ENCODE measurements at regions not wholly inside any gene's neighbourhood (a gene's known extent, or its start where the extent isn't known, plus 50 kb on each side); places are given as distances from the start of the nearest gene placed in this dataset.

DNA sequence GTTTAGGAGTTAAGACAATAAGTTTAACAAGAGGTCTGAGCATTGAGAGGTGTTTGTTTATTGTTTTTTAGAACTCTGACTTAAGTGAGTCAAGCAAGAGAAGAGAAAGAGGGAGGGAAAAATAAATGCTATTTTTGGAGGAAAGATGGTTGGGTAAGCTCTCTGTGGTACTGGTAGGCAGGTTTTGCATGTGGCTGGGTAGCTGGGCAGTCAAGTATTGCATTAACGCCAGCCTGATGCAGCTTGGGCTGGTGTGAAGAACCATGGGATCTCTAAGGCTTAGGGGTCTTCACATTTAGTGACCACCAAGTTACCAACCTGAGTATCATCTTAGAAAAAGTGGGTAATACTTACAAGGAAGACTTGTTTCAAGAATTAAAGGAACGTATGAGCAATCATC, 534.5 kb upstream of the SEMA6D start:
- TF ChIP-seq, protein P1, sequence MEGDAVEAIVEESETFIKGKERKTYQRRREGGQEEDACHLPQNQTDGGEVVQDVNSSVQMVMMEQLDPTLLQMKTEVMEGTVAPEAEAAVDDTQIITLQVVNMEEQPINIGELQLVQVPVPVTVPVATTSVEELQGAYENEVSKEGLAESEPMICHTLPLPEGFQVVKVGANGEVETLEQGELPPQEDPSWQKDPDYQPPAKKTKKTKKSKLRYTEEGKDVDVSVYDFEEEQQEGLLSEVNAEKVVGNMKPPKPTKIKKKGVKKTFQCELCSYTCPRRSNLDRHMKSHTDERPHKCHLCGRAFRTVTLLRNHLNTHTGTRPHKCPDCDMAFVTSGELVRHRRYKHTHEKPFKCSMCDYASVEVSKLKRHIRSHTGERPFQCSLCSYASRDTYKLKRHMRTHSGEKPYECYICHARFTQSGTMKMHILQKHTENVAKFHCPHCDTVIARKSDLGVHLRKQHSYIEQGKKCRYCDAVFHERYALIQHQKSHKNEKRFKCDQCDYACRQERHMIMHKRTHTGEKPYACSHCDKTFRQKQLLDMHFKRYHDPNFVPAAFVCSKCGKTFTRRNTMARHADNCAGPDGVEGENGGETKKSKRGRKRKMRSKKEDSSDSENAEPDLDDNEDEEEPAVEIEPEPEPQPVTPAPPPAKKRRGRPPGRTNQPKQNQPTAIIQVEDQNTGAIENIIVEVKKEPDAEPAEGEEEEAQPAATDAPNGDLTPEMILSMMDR (conservative IDR thresholded peaks at IDR 0.05; ENCODE audit: low read length), result no peak
- TF ChIP-seq EZH2phosphoT487 (IDR thresholded peaks at IDR 0.05; ENCODE audit: borderline replicate concordance, low read depth, low read length), result no peak
- Histone ChIP-seq H3K4me2 (ENCODE audit: low read length) (no peak overlapping the region), H3K4me3 (ENCODE audit: low read depth, low read length, poor library complexity, severe bottlenecking) (no peak overlapping the region), H3K79me2 (ENCODE audit: insufficient read depth, low read depth, low read length) (no peaks in the 10 kb centered on the region), H4K20me1 (ENCODE audit: insufficient read depth, low read length) (no peaks in the 10 kb centered on the region), H3K4me1 (ENCODE audit: insufficient read depth, low read length, poor library complexity, severe bottlenecking) (no peaks in the 10 kb centered on the region), H3K9me2 (ENCODE audit: insufficient read depth, low read length) (no peaks in the 10 kb centered on the region), H2AFZ (ENCODE audit: low read length) (no peak overlapping the region), H3K27ac (ENCODE audit: low read depth, low read length, poor library complexity, severe bottlenecking) (no peak overlapping the region), H3K9me3 (ENCODE audit: low read length) (no peaks in the 10 kb centered on the region), H3K36me3 (ENCODE audit: insufficient read depth, low read length) (no peaks in the 10 kb centered on the region)
- no peak for DNase-seq (ENCODE audit: low spot score)
- no TSS peak for BruUV-seq (replicated peaks)
- POLR2A ChIA-PET, result no interaction called here
- CTCF ChIA-PET (ENCODE audit: unreplicated experiment), result no interaction called here
- intact Hi-C loops (cut with micrococcal nuclease; ENCODE audit: unreplicated experiment), result no loop called here

DNA sequence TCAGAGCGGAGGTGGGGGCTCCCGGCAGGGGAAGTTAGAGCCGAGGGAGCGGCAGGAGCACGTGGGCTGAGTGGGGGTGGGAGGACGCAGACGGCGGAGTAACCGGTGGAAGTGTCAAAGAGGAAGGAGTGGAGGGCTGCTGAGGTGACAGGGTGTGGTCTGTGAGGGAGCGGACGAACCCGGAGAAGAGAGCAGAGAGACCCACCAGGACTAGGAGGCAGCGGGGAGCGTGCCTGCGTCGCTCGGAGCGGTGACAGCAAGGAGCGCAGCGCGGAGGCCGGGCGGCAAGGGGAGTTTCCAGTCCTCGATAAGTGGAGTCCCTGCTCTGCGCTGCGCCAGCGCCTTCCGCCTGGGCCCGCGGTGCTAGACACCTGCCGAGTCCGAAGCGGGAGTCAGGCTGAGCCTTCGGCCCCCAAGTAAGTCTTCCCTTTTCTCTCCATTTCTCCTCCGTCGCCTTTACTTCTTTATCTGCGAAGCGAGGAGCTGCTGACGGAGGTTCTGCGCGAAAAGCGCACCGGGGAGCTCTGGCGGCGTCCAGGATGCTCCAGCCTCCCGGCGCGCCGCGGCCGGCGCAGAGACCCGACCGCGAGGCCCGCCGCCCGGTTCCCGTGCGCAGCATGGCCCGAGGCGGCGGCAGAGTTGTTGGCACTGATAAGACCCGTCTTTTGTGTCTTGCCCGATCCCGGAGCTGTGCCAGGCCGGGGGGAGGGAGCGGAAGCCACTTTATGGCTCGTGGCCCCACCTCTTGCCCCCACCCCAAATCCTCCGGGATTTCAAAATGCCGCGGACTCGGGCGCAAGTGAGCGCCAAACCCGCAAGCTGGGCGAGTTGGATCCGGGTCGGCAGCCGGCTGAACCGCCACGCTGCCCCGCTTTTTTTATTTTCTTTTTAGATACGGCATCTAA, 533.0 kb upstream of the SEMA6D start:
- intact Hi-C loops (cut with micrococcal nuclease; ENCODE audit: unreplicated experiment), result no loop called here
- DNase-seq (ENCODE audit: low spot score), result no peak
- Histone ChIP-seq H3K27ac (ENCODE audit: low read depth, low read length, poor library complexity, severe bottlenecking) (no peak overlapping the region), H3K9me3 (ENCODE audit: low read length) (no peaks in the 10 kb centered on the region), H3K79me2 (ENCODE audit: insufficient read depth, low read depth, low read length) (no peaks in the 10 kb centered on the region), H3K4me1 (ENCODE audit: insufficient read depth, low read length, poor library complexity, severe bottlenecking) (no peaks in the 10 kb centered on the region), H3K4me3 (ENCODE audit: low read depth, low read length, poor library complexity, severe bottlenecking) (no peak overlapping the region), H4K20me1 (ENCODE audit: insufficient read depth, low read length) (no peaks in the 10 kb centered on the region), H3K9me2 (ENCODE audit: insufficient read depth, low read length) (no peaks in the 10 kb centered on the region), H2AFZ (ENCODE audit: low read length) (no peak overlapping the region), H3K4me2 (ENCODE audit: low read length) (no peak overlapping the region), H3K36me3 (ENCODE audit: insufficient read depth, low read length) (no peaks in the 10 kb centered on the region)
- CTCF ChIA-PET (ENCODE audit: unreplicated experiment), result no interaction called here
- BruUV-seq (replicated peaks), result no TSS peak
- TF ChIP-seq EZH2phosphoT487 (IDR thresholded peaks at IDR 0.05; ENCODE audit: borderline replicate concordance, low read depth, low read length), result no peak
- TF ChIP-seq, protein P1 (conservative IDR thresholded peaks at IDR 0.05; ENCODE audit: low read length), result no peak
- POLR2A ChIA-PET, result no interaction called here

Measured in OCI-LY7 (cell line).